CD14-positive monocyte (primary cell): ENCODE measurements at regions not wholly inside any gene's neighbourhood (a gene's known extent, or its start where the extent isn't known, plus 50 kb on each side); places are given as distances from the start of the nearest gene placed in this dataset.

Experiments
- DNase-seq, 3 donors: peaks; one replicate each; pipeline ENCODE4 v3.0.0-alpha.2; 2011 to 2022
- H2AFZ ChIP-seq: 2 replicates; pipeline ENCODE4 v1.6.0; 2012; ENCODE audit warnings: mild to moderate bottlenecking, low read depth, low read length, inconsistent platforms; ENCODE audit not compliant: insufficient read depth, poor library complexity, severe bottlenecking
- H3K27ac ChIP-seq, 2 donors: 1 replicate in 1 of 2; 2 replicates in 1 of 2; pipeline ENCODE4 v1.5.1; 2012 to 2013; ENCODE audit warnings: low read length in 2 of 2, control low read depth in 1 of 2, inconsistent platforms in 1 of 2, low read depth in 1 of 2, mild to moderate bottlenecking in 1 of 2
- H3K27me3 ChIP-seq, 2 donors: one replicate each; pipeline versions ENCODE4 v1.6.0 to v1.6.1; 2011 to 2013; ENCODE audit warnings: low read length in 2 of 2; ENCODE audit not compliant: control insufficient read depth in 2 of 2, insufficient read depth in 2 of 2
- H3K36me3 ChIP-seq, 2 donors: replicated peaks in 1 of 2; 1 replicate in 1 of 2; 2 replicates in 1 of 2; pipeline versions ENCODE4 v1.5.1 to v1.6.1; 2012 to 2013; ENCODE audit warnings: low read length in 2 of 2, control low read depth in 1 of 2, inconsistent platforms in 1 of 2, mild to moderate bottlenecking in 1 of 2; ENCODE audit not compliant: insufficient read depth in 2 of 2, control insufficient read depth in 1 of 2
- H3K4me1 ChIP-seq, 2 donors: 1 replicate in 1 of 2; 2 replicates in 1 of 2; pipeline versions ENCODE4 v1.5.1 to v1.6.1; 2012 to 2013; ENCODE audit warnings: low read length in 2 of 2, control low read depth in 1 of 2, inconsistent platforms in 1 of 2, mild to moderate bottlenecking in 1 of 2, moderate library complexity in 1 of 2; ENCODE audit not compliant: insufficient read depth in 2 of 2, control insufficient read depth in 1 of 2
- H3K4me2 ChIP-seq: replicated peaks from 2 replicates; pipeline ENCODE3; 2012; ENCODE audit warnings: low read length, moderate library complexity, mild to moderate bottlenecking; ENCODE audit not compliant: poor library complexity, severe bottlenecking; ENCODE audit errors: extremely low read depth
- H3K4me3 ChIP-seq, 3 experiments: fragments of 200-600 bp in 1 of 3; sonication (generic) in 1 of 3; replicated peaks in 1 of 3; 1 replicate in 2 of 3; 2 replicates in 1 of 3; pipeline ENCODE4 v1.5.1; 2011 to 2013; ENCODE audit warnings: low read length in 3 of 3, mild to moderate bottlenecking in 3 of 3, control low read depth in 2 of 3, low read depth in 2 of 3, inconsistent platforms in 1 of 3, moderate library complexity in 1 of 3
- H3K79me2 ChIP-seq: 2 replicates; pipeline ENCODE4 v1.6.0; 2012; ENCODE audit warnings: mild to moderate bottlenecking, control low read depth, inconsistent platforms, low read length, moderate library complexity; ENCODE audit not compliant: insufficient read depth
- H3K9ac ChIP-seq: 2 replicates; pipeline ENCODE4 v1.6.0; 2017; ENCODE audit warnings: low read length, mild to moderate bottlenecking; ENCODE audit not compliant: insufficient read depth, poor library complexity, severe bottlenecking
- H3K9me3 ChIP-seq, 2 donors: replicated peaks in 1 of 2; 1 replicate in 1 of 2; 2 replicates in 1 of 2; pipeline versions ENCODE4 v1.5.1 to v1.6.1; 2012 to 2013; ENCODE audit warnings: low read length in 2 of 2, control low read depth in 1 of 2; ENCODE audit not compliant: control insufficient read depth in 1 of 2, insufficient read depth in 1 of 2
- H4K20me1 ChIP-seq: 2 replicates; pipeline ENCODE4 v1.6.0; 2012; ENCODE audit warnings: mild to moderate bottlenecking, low read length, control low read depth, moderate library complexity; ENCODE audit not compliant: insufficient read depth
- H3K27ac Mint-ChIP-seq, 7 donors: one replicate each; pipeline ENCODE4 v1.8.0; 2020; ENCODE audit warnings: mild to moderate bottlenecking in 7 of 7, mixed read lengths in 7 of 7, moderate library complexity in 6 of 7, inconsistent platforms in 2 of 7
- H3K27me3 Mint-ChIP-seq, 3 donors: one replicate each; pipeline ENCODE4 v1.8.0; 2021 to 2022; ENCODE audit warnings: low read depth in 3 of 3, mild to moderate bottlenecking in 3 of 3, mixed read lengths in 3 of 3, moderate library complexity in 3 of 3, inconsistent platforms in 1 of 3
- H3K36me3 Mint-ChIP-seq, 2 donors: one replicate each; pipeline ENCODE4 v1.8.0; 2020; ENCODE audit warnings: mixed read lengths in 2 of 2, inconsistent platforms in 1 of 2, mild to moderate bottlenecking in 1 of 2
- H3K4me1 Mint-ChIP-seq: one replicate; pipeline ENCODE4 v1.8.0; 2020; ENCODE audit warnings: mild to moderate bottlenecking, mixed read lengths
- H3K4me3 Mint-ChIP-seq, 2 donors: one replicate each; pipeline ENCODE4 v1.8.0; 2020; ENCODE audit warnings: mild to moderate bottlenecking in 2 of 2, mixed read lengths in 2 of 2, moderate library complexity in 1 of 2
- H3K9me3 Mint-ChIP-seq, 7 donors: one replicate each; pipeline ENCODE4 v1.8.0; 2020 to 2022; ENCODE audit warnings: mixed read lengths in 7 of 7, mild to moderate bottlenecking in 6 of 7, moderate library complexity in 6 of 7, inconsistent platforms in 2 of 7
- WGBS: methylation state at CpG from one replicate; pipeline ENCODE4 v1.1.5; 2013; ENCODE audit warnings: missing lambda C conversion rate; ENCODE audit not compliant: insufficient coverage; 5-methylcytosine and 5-hydroxymethylcytosine counted together
- intact Hi-C, 2 donors: fragments of 100-400 bp; cut with micrococcal nuclease; formaldehyde crosslinking; loops; one replicate each; pipeline versions ENCODE4 v1.15.0 to v1.15.1; 2023
- TF ChIP-seq, protein P1 (sequence below): fragments of 200-600 bp; IDR thresholded peaks from one replicate; pipeline ENCODE4 v1.8.0; 2022; ENCODE audit warnings: antibody characterized with exemption, mild to moderate bottlenecking

DNA sequence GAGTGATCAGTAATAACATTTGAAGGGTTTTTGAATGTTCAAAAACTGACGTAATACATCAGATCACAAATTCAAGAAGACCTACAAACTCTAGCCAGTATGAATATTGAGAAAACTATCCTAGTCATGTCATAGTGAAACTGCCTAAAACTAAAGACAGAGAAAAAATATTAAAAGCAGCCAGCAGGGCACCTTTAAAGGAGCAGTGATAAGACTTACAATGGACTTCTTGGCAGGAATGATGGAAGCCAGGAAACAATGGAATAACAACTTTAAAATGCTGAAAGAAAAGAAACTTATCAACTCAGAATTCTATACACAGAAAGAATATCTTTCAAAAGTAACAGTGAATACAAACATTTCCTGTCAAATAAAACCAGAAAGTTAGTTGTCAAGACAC lies 78.3 kb upstream of the CTBP2 start:
- no CpG with 5 or more reads among the region's 1 CpG for WGBS
- no peaks in the 10 kb centered on the region for H3K36me3 Mint-ChIP-seq
- H3K4me3 ChIP-seq, result no peak overlapping the region
- H3K4me3 Mint-ChIP-seq, result no peak overlapping the region
- H2AFZ ChIP-seq, result no peak overlapping the region
- no peak overlapping the region for H3K27ac Mint-ChIP-seq
- no peak overlapping the region for H3K9ac ChIP-seq
- no peaks in the 10 kb centered on the region for H3K36me3 ChIP-seq
- DNase-seq, result no peak
- H3K27ac ChIP-seq, result no peak overlapping the region
- no peaks in the 10 kb centered on the region for H3K27me3 ChIP-seq
- no peaks in the 10 kb centered on the region for H3K4me1 ChIP-seq
- H3K79me2 ChIP-seq, result no peaks in the 10 kb centered on the region
- TF ChIP-seq, protein P1, sequence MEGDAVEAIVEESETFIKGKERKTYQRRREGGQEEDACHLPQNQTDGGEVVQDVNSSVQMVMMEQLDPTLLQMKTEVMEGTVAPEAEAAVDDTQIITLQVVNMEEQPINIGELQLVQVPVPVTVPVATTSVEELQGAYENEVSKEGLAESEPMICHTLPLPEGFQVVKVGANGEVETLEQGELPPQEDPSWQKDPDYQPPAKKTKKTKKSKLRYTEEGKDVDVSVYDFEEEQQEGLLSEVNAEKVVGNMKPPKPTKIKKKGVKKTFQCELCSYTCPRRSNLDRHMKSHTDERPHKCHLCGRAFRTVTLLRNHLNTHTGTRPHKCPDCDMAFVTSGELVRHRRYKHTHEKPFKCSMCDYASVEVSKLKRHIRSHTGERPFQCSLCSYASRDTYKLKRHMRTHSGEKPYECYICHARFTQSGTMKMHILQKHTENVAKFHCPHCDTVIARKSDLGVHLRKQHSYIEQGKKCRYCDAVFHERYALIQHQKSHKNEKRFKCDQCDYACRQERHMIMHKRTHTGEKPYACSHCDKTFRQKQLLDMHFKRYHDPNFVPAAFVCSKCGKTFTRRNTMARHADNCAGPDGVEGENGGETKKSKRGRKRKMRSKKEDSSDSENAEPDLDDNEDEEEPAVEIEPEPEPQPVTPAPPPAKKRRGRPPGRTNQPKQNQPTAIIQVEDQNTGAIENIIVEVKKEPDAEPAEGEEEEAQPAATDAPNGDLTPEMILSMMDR, result no peak
- H3K27me3 Mint-ChIP-seq, result peaks cover 1 to 3% (median 2%) of the 10 kb centered on the region in 3 donors
- no peaks in the 10 kb centered on the region for H3K4me1 Mint-ChIP-seq
- no peak overlapping the region for H3K4me2 ChIP-seq
- H3K9me3 Mint-ChIP-seq, result peaks cover 9 to 28% (median 23%) of the 10 kb centered on the region in 7 donors
- intact Hi-C loops, result no loop called here
- peaks cover 9 to 12% of the 10 kb centered on the region in 2 donors for H3K9me3 ChIP-seq
- H4K20me1 ChIP-seq, result no peaks in the 10 kb centered on the region

DNA sequence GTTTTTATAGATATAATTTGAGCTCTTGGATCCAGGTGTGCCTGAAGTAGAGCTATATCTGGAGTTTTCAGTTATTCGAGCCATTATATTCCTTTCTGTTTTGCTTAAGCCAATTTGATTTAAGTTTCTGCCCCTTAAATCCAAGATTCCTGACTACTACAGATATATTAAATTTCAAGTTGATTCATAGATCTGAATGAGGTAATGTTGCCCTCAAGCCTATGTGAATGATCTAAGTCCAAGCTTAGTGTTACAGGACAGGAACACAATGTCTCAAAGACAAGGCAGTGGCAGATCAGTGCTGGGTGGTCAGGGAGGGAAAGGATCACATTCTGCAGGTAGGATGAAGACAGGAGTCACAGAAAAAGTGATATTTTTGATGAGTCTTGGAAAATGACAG lies 75.7 kb upstream of the CTBP2 start:
- TF ChIP-seq, protein P1, result no peak
- intact Hi-C loops, result no loop called here
- peaks cover 0 to 3% (median 3%) of the 10 kb centered on the region in 3 donors for H3K27me3 Mint-ChIP-seq
- peaks cover 9 to 31% (median 23%) of the 10 kb centered on the region in 7 donors for H3K9me3 Mint-ChIP-seq
- no peaks in the 10 kb centered on the region for H3K4me1 ChIP-seq
- H3K4me3 ChIP-seq, result no peak overlapping the region
- H3K27ac Mint-ChIP-seq, result no peak overlapping the region
- no peaks in the 10 kb centered on the region for H3K36me3 Mint-ChIP-seq
- H3K9ac ChIP-seq, result no peak overlapping the region
- no CpG with 5 or more reads among the region's 1 CpG for WGBS
- no peak overlapping the region for H2AFZ ChIP-seq
- H3K4me3 Mint-ChIP-seq, result no peak overlapping the region
- peaks cover 9 to 12% of the 10 kb centered on the region in 2 donors for H3K9me3 ChIP-seq
- no peaks in the 10 kb centered on the region for H3K27me3 ChIP-seq
- H3K4me1 Mint-ChIP-seq, result no peaks in the 10 kb centered on the region
- H3K36me3 ChIP-seq, result no peaks in the 10 kb centered on the region
- H4K20me1 ChIP-seq, result no peaks in the 10 kb centered on the region
- no peaks in the 10 kb centered on the region for H3K79me2 ChIP-seq
- no peak overlapping the region for H3K4me2 ChIP-seq
- DNase-seq, result no peak
- no peak overlapping the region for H3K27ac ChIP-seq
